GM20000 (cell line): ENCODE measurements at regions not wholly inside any gene's neighbourhood (a gene's known extent, or its start where the extent isn't known, plus 50 kb on each side); places are given as distances from the start of the nearest gene placed in this dataset.

Experiments
- DNase-seq: peaks from one replicate; pipeline ENCODE4 v3.0.0; 2012; ENCODE audit warnings: low spot score
- CTCF ChIP-seq: IDR thresholded peaks from 2 replicates; pipeline ENCODE4 v1.5.1; 2012; ENCODE audit warnings: mild to moderate bottlenecking, control low read depth; ENCODE audit errors: extremely low read depth, missing control alignments

GRCh38 chr17:56028837-56029236, 124.4 kb upstream of the ANKFN1 start:
- no peak for TF ChIP-seq CTCF
- no peak for DNase-seq

- DNase-seq, result no peak
These were observed 123.2 kb upstream of the ANKFN1 start for GRCh38 chr17:56030009-56030624.

GRCh38 chr17:56031636-56032035, 121.6 kb upstream of the ANKFN1 start:
- DNase-seq, result no peak
- TF ChIP-seq CTCF, result no peak

More at GRCh38 chr17:56030009-56030624, 123.2 kb upstream of the ANKFN1 start:
- TF ChIP-seq CTCF, result no peak

GRCh38 chr17:56034197-56034635, 119.1 kb upstream of the ANKFN1 start:
- TF ChIP-seq CTCF, result no peak

GRCh38 chr17:56038131-56038530, 115.1 kb upstream of the ANKFN1 start:
- no peak for DNase-seq

More at GRCh38 chr17:56034197-56034635, 119.1 kb upstream of the ANKFN1 start:
- no peak for DNase-seq

GRCh38 chr17:56045872-56046271, 107.4 kb upstream of the ANKFN1 start:
- DNase-seq, result no peak
- no peak for TF ChIP-seq CTCF

More at GRCh38 chr17:56038131-56038530, 115.1 kb upstream of the ANKFN1 start:
- TF ChIP-seq CTCF, result no peak

GRCh38 chr17:56047331-56047730, 105.9 kb upstream of the ANKFN1 start:
- no peak for TF ChIP-seq CTCF
- no peak for DNase-seq
